Peyer's patch (tissue), 4 donors: ENCODE measurements at regions not wholly inside any gene's neighbourhood (a gene's known extent, or its start where the extent isn't known, plus 50 kb on each side); places are given as distances from the start of the nearest gene placed in this dataset.

Experiments
- POLR2A ChIP-seq, 2 donors: fragments of 450-650 bp; IDR thresholded peaks; one replicate each; pipeline ENCODE4 v1.5.1; 2017; ENCODE audit warnings: antibody characterized with exemption in 2 of 2, mild to moderate bottlenecking in 2 of 2, moderate library complexity in 2 of 2
- TF ChIP-seq, protein P1 (sequence below), 6 experiments: fragments of 450-650 bp in 4 of 6; fragments of 200-600 bp in 2 of 6; sonication (generic) in 1 of 6; IDR thresholded peaks; one replicate each; pipeline ENCODE4 v1.5.1; 2017 to 2019; ENCODE audit warnings: antibody characterized with exemption in 6 of 6, mild to moderate bottlenecking in 3 of 6, moderate library complexity in 1 of 6

DNA sequence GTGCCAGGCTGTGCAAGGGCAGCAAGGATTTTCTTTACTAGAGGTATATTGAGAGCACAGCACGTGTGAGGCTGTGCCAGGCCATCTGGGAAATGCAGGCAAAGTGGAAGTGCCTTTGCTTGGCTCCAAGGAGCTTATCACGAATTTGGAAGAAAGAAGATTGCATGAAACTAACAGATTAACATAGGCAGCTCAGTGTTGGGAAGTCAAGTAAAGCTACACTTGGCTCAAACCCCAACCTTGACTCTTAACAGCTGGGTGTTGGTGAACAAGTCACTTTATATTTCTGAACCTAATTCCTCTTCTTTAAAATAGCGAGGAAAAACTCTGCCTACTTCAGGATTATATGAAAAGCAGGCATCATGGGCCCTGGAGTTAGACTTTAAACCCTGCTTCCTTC, 105.2 kb downstream of the PLCE1 start:
- TF ChIP-seq, protein P1, sequence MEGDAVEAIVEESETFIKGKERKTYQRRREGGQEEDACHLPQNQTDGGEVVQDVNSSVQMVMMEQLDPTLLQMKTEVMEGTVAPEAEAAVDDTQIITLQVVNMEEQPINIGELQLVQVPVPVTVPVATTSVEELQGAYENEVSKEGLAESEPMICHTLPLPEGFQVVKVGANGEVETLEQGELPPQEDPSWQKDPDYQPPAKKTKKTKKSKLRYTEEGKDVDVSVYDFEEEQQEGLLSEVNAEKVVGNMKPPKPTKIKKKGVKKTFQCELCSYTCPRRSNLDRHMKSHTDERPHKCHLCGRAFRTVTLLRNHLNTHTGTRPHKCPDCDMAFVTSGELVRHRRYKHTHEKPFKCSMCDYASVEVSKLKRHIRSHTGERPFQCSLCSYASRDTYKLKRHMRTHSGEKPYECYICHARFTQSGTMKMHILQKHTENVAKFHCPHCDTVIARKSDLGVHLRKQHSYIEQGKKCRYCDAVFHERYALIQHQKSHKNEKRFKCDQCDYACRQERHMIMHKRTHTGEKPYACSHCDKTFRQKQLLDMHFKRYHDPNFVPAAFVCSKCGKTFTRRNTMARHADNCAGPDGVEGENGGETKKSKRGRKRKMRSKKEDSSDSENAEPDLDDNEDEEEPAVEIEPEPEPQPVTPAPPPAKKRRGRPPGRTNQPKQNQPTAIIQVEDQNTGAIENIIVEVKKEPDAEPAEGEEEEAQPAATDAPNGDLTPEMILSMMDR (IDR thresholded peaks at IDR 0.05) = no peak
- no peak for TF ChIP-seq POLR2A (IDR thresholded peaks at IDR 0.05)
